NCI-H187 treated with DMSO at 0.1 percent for 48 hours (cell line): ENCODE measurements at regions not wholly inside any gene's neighbourhood (a gene's known extent, or its start where the extent isn't known, plus 50 kb on each side); places are given as distances from the start of the nearest gene placed in this dataset.
"Not testable (repeated sequence)": the region's sequence is repeated elsewhere in the genome, so short reads cannot be mapped to it uniquely, and the experiment has no call there.

ENCODE experiments used
- DNase-seq: peaks from one replicate; lab custom pipeline; 2025; lab: John Stamatoyannopoulos, UW

- no peak for DNase-seq
Observed at GRCh38 chr4:112708772-112709171, 71.8 kb downstream of the LARP7 start.

GRCh38 chr4:112714922-112715901 lies 78.3 kb downstream of the LARP7 start:
- no peak for DNase-seq

GRCh38 chr4:112717856-112718255 lies 80.9 kb downstream of the LARP7 start:
- no peak for DNase-seq

- DNase-seq: no peak
Observed at GRCh38 chr4:112721627-112722026, 84.7 kb downstream of the LARP7 start.

GRCh38 chr4:112726041-112726440 lies 89.1 kb downstream of the LARP7 start:
- no peak for DNase-seq

- not testable (repeated sequence) for DNase-seq
Observed at GRCh38 chr4:112727728-112728127, 90.8 kb downstream of the LARP7 start.

- DNase-seq: no peak
Observed at GRCh38 chr4:112731715-112732114, 94.8 kb downstream of the LARP7 start.

- no peak for DNase-seq
Observed at GRCh38 chr4:112732142-112732541, 95.2 kb downstream of the LARP7 start.

- no peak for DNase-seq
Observed at GRCh38 chr4:112735474-112735951, 98.6 kb downstream of the LARP7 start.

- no peak for DNase-seq
Observed at GRCh38 chr4:112736718-112737135, 99.8 kb downstream of the LARP7 start.

GRCh38 chr4:112739442-112739841 lies 102.5 kb downstream of the LARP7 start:
- no peak for DNase-seq

GRCh38 chr4:112747036-112747435 lies 110.1 kb downstream of the LARP7 start:
- DNase-seq: no peak

- DNase-seq: no peak
Observed at GRCh38 chr4:112748352-112748878, 111.5 kb downstream of the LARP7 start.

- DNase-seq: not testable (repeated sequence)
Observed at GRCh38 chr4:112750749-112751148, 113.8 kb downstream of the LARP7 start.

- DNase-seq: no peak
Observed at GRCh38 chr4:112751447-112751846, 114.5 kb downstream of the LARP7 start.

GRCh38 chr4:112752061-112752460 lies 115.1 kb downstream of the LARP7 start:
- no peak for DNase-seq

- no peak for DNase-seq
Observed at GRCh38 chr4:112752510-112752909, 115.6 kb downstream of the LARP7 start.

- DNase-seq: no peak
Observed at GRCh38 chr4:112753333-112753732, 116.4 kb downstream of the LARP7 start.

GRCh38 chr4:112759313-112759712 lies 122.4 kb downstream of the LARP7 start:
- DNase-seq: no peak

GRCh38 chr4:112765317-112765974 lies 128.5 kb downstream of the LARP7 start:
- no peak for DNase-seq

GRCh38 chr4:112766422-112766821 lies 129.5 kb downstream of the LARP7 start:
- no peak for DNase-seq

- no peak for DNase-seq
Observed at GRCh38 chr4:112767386-112767785, 130.4 kb downstream of the LARP7 start.

- DNase-seq: no peak
Observed at GRCh38 chr4:112770114-112770513, 133.2 kb downstream of the LARP7 start.
